ENCODE measurements at regions not wholly inside any gene's neighbourhood (a gene's known extent, or its start where the extent isn't known, plus 50 kb on each side); places are given as distances from the start of the nearest gene placed in this dataset.

- no peak for DNase-seq (ENCODE audit: low read depth)
- no peak overlapping the region for H3K4me3 ChIP-seq (ENCODE audit: low read length)
- no peak for TF ChIP-seq CTCF (conservative IDR thresholded peaks at IDR 0.05; ENCODE audit: low read length)
Measured at GRCh38 chr22:22106855-22107254, 124.3 kb upstream of the TOP3B start.

- DNase-seq (ENCODE audit: low read depth), result no peak
- TF ChIP-seq CTCF (conservative IDR thresholded peaks at IDR 0.05; ENCODE audit: low read length), result no peak
- no peak overlapping the region for H3K4me3 ChIP-seq (ENCODE audit: low read length)
Measured at GRCh38 chr22:22105364-22105763, 122.8 kb upstream of the TOP3B start.

- peak; percentile 44 for TF ChIP-seq CTCF (conservative IDR thresholded peaks at IDR 0.05; ENCODE audit: low read length)
- H3K4me3 ChIP-seq (ENCODE audit: low read length), result no peak overlapping the region
- no peak for DNase-seq (ENCODE audit: low read depth)
Measured at GRCh38 chr22:22103078-22103875, 120.7 kb upstream of the TOP3B start.

- DNase-seq (ENCODE audit: low read depth), result no peak
- peak; percentile 44 for TF ChIP-seq CTCF (conservative IDR thresholded peaks at IDR 0.05; ENCODE audit: low read length)
- H3K4me3 ChIP-seq (ENCODE audit: low read length), result no peak overlapping the region
Measured at GRCh38 chr22:22099833-22100812, 117.5 kb upstream of the TOP3B start.

- DNase-seq (ENCODE audit: low read depth), result no peak
- TF ChIP-seq CTCF (conservative IDR thresholded peaks at IDR 0.05; ENCODE audit: low read length), result no peak
- H3K4me3 ChIP-seq (ENCODE audit: low read length), result no peak overlapping the region
Measured at GRCh38 chr22:22099194-22099486, 116.6 kb upstream of the TOP3B start.

GRCh38 chr22:22098457-22099193, 116.0 kb upstream of the TOP3B start:
- no peak overlapping the region for H3K4me3 ChIP-seq (ENCODE audit: low read length)
- no peak for DNase-seq (ENCODE audit: low read depth)
- TF ChIP-seq CTCF (conservative IDR thresholded peaks at IDR 0.05; ENCODE audit: low read length), result no peak
